ENCODE measurements at regions not wholly inside any gene's neighbourhood (a gene's known extent, or its start where the extent isn't known, plus 50 kb on each side); places are given as distances from the start of the nearest gene placed in this dataset.

DNA sequence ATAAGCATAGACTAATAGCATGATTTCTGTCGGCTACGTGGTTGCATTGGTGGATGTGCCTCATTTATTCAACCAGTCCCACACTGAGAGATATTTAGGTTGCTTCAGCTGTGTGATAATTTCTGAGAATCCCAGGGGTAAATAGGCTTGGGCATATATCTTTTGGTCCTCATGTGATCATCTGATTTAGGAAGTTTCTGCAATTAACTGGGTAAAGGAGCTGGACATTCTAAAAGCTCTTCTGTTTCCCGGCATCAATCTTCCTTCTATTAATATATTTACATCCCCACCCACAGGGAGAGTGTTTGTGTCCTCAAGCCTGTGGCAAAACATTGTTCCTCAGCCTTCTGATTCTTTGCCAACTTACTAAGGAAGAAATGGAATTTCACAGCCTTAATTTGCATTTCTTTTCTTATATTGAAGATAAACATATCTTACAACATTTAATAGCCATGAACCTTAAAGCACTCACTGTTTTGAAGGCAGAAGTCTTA, 431.6 kb downstream of the RFC3 start:
- no peak for DNase-seq
- Histone ChIP-seq H3K4me1 (no peaks in the 10 kb centered on the region), H3K9me3 (peaks cover 0 to 2% (median 0%) of the 10 kb centered on the region in 3 donors), H3K36me3 (no peaks in the 10 kb centered on the region), H3K27ac (no peak overlapping the region), H3K27me3 (no peaks in the 10 kb centered on the region), H3K4me3 (no peak overlapping the region)
- no peak for TF ChIP-seq POLR2A (IDR thresholded peaks at IDR 0.05)
- 85 to 89% methylated on average over 3 of the region's 3 CpGs for WGBS, 2 donors
- intact Hi-C loops (cut with DNase I): no loop called here

DNA sequence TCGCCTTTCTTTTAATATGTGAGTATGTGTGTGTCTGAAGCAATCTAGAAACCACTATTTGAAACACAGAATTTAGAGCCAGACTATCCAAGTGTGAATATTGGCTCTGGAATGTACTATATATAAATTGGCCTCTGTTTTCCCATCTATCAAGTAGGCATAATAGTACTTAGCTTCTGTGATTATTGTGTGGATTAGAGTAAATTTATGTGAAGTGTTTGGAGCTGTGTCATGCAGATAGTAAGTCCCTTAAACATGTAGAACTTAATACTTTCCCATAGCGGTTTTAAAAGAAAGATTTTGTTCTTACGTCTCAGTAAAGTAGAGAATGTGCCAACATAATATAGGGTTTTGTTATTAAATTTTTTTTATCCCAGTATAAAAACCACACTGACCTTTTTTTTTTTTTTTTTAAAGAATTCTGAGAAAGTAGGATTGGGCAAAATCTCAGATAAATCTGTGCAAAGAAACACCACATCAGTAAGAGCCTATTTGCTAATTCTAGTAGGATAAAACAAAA, 432.3 kb downstream of the RFC3 start:
- intact Hi-C loops (cut with DNase I): no loop called here
- H3K27ac ChIP-seq: no peak overlapping the region

DNA sequence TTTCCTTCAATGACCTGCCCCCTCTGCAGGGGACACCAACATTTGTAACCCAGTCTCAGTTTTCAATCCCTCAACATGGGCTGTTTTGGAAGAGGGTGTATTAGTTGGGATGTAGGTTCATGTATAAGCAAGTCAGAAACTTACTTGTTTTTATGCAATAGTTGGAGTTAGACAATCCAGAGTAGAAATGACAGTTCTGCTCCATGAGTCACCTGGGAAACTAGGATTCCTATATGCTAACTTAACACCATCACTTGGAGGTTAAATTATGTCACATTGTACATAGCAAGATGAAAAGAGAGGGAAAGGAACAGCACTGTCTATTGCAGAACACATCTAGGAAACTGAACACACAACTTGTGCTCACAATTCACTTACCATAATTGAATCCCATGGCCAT, 436.4 kb downstream of the RFC3 start:
- H3K4me1 ChIP-seq: no peaks in the 10 kb centered on the region
- no peak overlapping the region for H3K27ac ChIP-seq
- no peaks in the 10 kb centered on the region for H3K27me3 ChIP-seq
- peaks cover 0 to 8% (median 0%) of the 10 kb centered on the region in 3 donors for H3K9me3 ChIP-seq
- no peak overlapping the region for H3K4me3 ChIP-seq
- DNase-seq: no peak
- intact Hi-C loops (cut with DNase I): no loop called here
- no peak for TF ChIP-seq POLR2A (IDR thresholded peaks at IDR 0.05)
- TF ChIP-seq, protein P1, sequence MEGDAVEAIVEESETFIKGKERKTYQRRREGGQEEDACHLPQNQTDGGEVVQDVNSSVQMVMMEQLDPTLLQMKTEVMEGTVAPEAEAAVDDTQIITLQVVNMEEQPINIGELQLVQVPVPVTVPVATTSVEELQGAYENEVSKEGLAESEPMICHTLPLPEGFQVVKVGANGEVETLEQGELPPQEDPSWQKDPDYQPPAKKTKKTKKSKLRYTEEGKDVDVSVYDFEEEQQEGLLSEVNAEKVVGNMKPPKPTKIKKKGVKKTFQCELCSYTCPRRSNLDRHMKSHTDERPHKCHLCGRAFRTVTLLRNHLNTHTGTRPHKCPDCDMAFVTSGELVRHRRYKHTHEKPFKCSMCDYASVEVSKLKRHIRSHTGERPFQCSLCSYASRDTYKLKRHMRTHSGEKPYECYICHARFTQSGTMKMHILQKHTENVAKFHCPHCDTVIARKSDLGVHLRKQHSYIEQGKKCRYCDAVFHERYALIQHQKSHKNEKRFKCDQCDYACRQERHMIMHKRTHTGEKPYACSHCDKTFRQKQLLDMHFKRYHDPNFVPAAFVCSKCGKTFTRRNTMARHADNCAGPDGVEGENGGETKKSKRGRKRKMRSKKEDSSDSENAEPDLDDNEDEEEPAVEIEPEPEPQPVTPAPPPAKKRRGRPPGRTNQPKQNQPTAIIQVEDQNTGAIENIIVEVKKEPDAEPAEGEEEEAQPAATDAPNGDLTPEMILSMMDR (IDR thresholded peaks at IDR 0.05): no peak
- no peaks in the 10 kb centered on the region for H3K36me3 ChIP-seq

More for the DNA sequence above, 432.3 kb downstream of the RFC3 start:
- DNase-seq: no peak
- no peaks in the 10 kb centered on the region for H3K4me1 ChIP-seq
- H3K27me3 ChIP-seq: no peaks in the 10 kb centered on the region
- WGBS, 2 donors: 69 to 78% methylated on average over 3 of the region's 3 CpGs
- no peaks in the 10 kb centered on the region for H3K36me3 ChIP-seq
- peaks cover 0 to 8% (median 0%) of the 10 kb centered on the region in 3 donors for H3K9me3 ChIP-seq
- no peak overlapping the region for H3K4me3 ChIP-seq
- no peak for TF ChIP-seq POLR2A (IDR thresholded peaks at IDR 0.05)
- TF ChIP-seq, protein P1 (IDR thresholded peaks at IDR 0.05): no peak

DNA sequence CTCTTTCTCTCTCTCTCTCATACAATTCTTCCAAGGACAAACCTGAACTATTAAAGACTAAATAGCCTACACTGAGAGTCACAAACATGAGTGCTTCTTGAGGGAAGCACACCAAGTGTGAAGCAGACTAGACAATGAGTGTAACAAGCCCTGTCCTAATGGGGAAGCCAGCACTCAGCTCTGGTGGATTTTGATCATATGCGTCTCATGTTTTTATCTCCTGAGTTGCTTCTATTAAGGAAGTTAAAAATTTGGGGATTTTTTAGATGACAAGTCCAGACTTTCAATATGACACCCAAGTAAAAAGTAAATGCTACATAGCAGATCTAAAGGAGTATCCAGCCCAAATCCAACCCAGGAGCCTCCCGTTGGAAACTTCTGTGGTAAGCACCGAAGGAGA, 437.8 kb downstream of the RFC3 start:
- H3K36me3 ChIP-seq: no peaks in the 10 kb centered on the region
- intact Hi-C loops (cut with DNase I): no loop called here

DNA sequence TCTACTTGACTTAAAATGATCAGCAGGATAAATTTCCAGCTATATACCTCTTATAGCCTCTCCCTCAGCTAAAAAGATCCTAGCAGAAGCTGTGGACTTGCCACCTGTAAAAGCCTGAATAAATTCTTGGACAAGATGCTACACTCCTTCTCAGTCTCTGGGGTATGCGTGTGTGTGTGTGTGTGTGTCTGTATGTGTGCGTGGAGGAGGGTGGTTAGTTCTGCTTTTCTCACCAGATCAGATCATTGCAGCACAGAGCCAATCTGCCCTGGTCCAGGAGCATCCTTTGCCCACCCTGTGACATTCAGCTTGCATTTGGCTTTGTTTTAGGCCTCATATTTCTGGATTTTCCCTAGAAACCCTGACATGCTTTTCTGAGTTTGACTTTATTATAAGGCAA, 438.3 kb downstream of the RFC3 start:
- no peaks in the 10 kb centered on the region for H3K36me3 ChIP-seq
- no peaks in the 10 kb centered on the region for H3K4me1 ChIP-seq
- no peaks in the 10 kb centered on the region for H3K27me3 ChIP-seq
- intact Hi-C loops (cut with DNase I): no loop called here
- DNase-seq: no peak
- no peak overlapping the region for H3K27ac ChIP-seq
- no peak overlapping the region for H3K4me3 ChIP-seq
- peaks cover 0 to 8% (median 0%) of the 10 kb centered on the region in 3 donors for H3K9me3 ChIP-seq
- WGBS, 2 donors: 43 to 73% methylated on average over 2 of the region's 2 CpGs
- TF ChIP-seq POLR2A (IDR thresholded peaks at IDR 0.05): no peak
- TF ChIP-seq, protein P1 (IDR thresholded peaks at IDR 0.05): no peak

More for the DNA sequence above, 437.8 kb downstream of the RFC3 start:
- DNase-seq: no peak
- TF ChIP-seq POLR2A (IDR thresholded peaks at IDR 0.05): no peak
- TF ChIP-seq, protein P1 (IDR thresholded peaks at IDR 0.05): no peak
- Histone ChIP-seq H3K4me3 (no peak overlapping the region), H3K27me3 (no peaks in the 10 kb centered on the region), H3K4me1 (no peaks in the 10 kb centered on the region), H3K9me3 (peaks cover 0 to 8% (median 0%) of the 10 kb centered on the region in 3 donors), H3K27ac (no peak overlapping the region)
- 74 to 87% methylated on average over 3 of the region's 3 CpGs for WGBS, 2 donors

DNA sequence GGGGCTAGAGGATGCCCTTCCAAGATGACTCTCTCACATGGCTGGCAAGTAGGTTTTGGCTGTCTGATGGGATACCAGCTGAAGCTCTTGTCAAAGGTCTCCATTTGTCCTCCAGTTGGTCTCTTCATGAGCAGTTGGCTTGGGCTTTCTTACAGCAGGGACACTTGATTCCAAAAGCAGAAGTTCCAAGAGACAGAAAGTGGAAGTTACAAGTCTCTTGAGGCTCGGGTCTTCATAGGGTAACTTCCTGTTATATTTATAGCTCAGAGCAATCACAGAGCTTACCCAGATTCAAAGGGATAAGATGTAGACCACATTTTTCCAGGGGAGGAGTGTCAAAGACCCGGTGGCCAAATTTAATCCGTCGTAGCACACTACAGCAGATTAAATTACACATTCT, 440.0 kb downstream of the RFC3 start:
- H3K36me3 ChIP-seq: no peaks in the 10 kb centered on the region
- intact Hi-C loops (cut with DNase I): no loop called here
- DNase-seq: no peak
- 60 to 63% methylated on average over 4 of the region's 4 CpGs for WGBS, 2 donors
- peaks cover 0 to 8% (median 0%) of the 10 kb centered on the region in 3 donors for H3K9me3 ChIP-seq
- H3K27me3 ChIP-seq: no peaks in the 10 kb centered on the region
- no peak overlapping the region for H3K27ac ChIP-seq
- no peak overlapping the region for H3K4me3 ChIP-seq
- no peaks in the 10 kb centered on the region for H3K4me1 ChIP-seq
- TF ChIP-seq, protein P1 (IDR thresholded peaks at IDR 0.05): no peak
- TF ChIP-seq POLR2A (IDR thresholded peaks at IDR 0.05): no peak

All from esophagus squamous epithelium (tissue), 5 donors.